H1 (cell line): ENCODE measurements at regions not wholly inside any gene's neighbourhood (a gene's known extent, or its start where the extent isn't known, plus 50 kb on each side); places are given as distances from the start of the nearest gene placed in this dataset.

Source experiments
- RFX5 ChIP-seq: IDR thresholded peaks from 2 replicates; pipeline ENCODE4 v1.6.1; 2011; ENCODE audit warnings: low read depth, low read length, improper control_type of control experiment, borderline replicate concordance
- SP1 ChIP-seq: IDR thresholded peaks from 2 replicates; pipeline ENCODE4 v1.6.1; 2011; ENCODE audit warnings: low read depth, low read length
- SP2 ChIP-seq: IDR thresholded peaks from 2 replicates; pipeline ENCODE4 v1.6.1; 2012; ENCODE audit warnings: mild to moderate bottlenecking, low read length, inconsistent platforms
- SRF ChIP-seq: IDR thresholded peaks from 2 replicates; pipeline ENCODE4 v1.6.1; 2011; ENCODE audit warnings: mild to moderate bottlenecking, low read depth, low read length, moderate library complexity
- TF ChIP-seq, protein P1 (sequence below): IDR thresholded peaks from 2 replicates; pipeline ENCODE4 v1.6.1; 2011; ENCODE audit warnings: low read length, improper control_type of control experiment

DNA sequence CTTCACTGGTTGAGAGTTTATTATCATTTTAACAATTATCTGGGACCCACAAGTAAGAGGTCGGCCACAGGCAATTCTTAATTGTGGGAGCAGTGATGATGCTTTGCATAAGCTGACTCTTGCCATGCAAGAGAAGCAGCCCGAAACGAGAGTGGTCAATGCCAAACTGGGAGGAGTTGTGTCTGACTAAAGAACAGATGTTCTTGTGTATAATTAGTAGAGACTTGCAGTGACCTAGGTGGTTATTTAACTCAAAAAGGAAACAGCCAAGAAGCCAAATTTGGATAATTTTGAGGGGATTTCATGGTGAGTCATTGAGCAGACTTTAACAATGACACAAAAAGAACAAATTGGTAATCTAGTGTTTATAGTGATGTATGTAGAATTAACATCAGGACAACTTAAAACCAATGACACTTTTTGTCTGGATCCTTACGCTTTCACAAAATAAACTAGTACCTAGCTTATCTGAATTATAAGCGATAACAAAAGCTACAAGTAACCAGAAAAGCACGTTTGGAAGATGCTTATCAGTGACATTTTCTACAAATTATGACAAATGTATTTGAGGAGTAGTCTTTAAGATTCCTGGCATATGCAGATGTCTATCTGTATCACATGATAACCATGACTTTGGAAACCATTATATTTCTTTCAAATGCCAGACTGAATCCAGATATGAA is 184.7 kb upstream of the DLGAP1 start (continued):
- no peak for TF ChIP-seq SP1
- TF ChIP-seq, protein P1, sequence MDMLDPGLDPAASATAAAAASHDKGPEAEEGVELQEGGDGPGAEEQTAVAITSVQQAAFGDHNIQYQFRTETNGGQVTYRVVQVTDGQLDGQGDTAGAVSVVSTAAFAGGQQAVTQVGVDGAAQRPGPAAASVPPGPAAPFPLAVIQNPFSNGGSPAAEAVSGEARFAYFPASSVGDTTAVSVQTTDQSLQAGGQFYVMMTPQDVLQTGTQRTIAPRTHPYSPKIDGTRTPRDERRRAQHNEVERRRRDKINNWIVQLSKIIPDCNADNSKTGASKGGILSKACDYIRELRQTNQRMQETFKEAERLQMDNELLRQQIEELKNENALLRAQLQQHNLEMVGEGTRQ: no peak
- no peak for TF ChIP-seq RFX5
- TF ChIP-seq SP2: no peak
- TF ChIP-seq SRF: no peak
